GM12874 (cell line): ENCODE measurements at regions not wholly inside any gene's neighbourhood (a gene's known extent, or its start where the extent isn't known, plus 50 kb on each side); places are given as distances from the start of the nearest gene placed in this dataset.

Source experiments
- CTCF ChIP-seq: IDR thresholded peaks from 2 replicates; pipeline ENCODE4 v1.5.1; 2011; ENCODE audit warnings: low read depth, mild to moderate bottlenecking, control low read depth, low read length, moderate library complexity; ENCODE audit not compliant: insufficient read depth

GRCh38 chr2:64913357-64913869, 75.8 kb upstream of the SLC1A4 start:
- peak; percentile 40; the same call in 1 of the 2 replicates for TF ChIP-seq CTCF

- TF ChIP-seq CTCF = no peak
These were observed 75.0 kb upstream of the SLC1A4 start for GRCh38 chr2:64914247-64914646.

GRCh38 chr2:64914735-64915509, 74.3 kb upstream of the SLC1A4 start:
- no peak for TF ChIP-seq CTCF

- TF ChIP-seq CTCF = no peak
These were observed 73.7 kb upstream of the SLC1A4 start for GRCh38 chr2:64915510-64915900.

- no peak for TF ChIP-seq CTCF
These were observed 70.8 kb upstream of the SLC1A4 start for GRCh38 chr2:64918220-64918886.

- no peak for TF ChIP-seq CTCF
These were observed 69.9 kb upstream of the SLC1A4 start for GRCh38 chr2:64919261-64919660.

- no peak for TF ChIP-seq CTCF
These were observed 66.5 kb upstream of the SLC1A4 start for GRCh38 chr2:64922482-64923384.
